GM21360 (cell line): ENCODE measurements at regions not wholly inside any gene's neighbourhood (a gene's known extent, or its start where the extent isn't known, plus 50 kb on each side); places are given as distances from the start of the nearest gene placed in this dataset.

ENCODE experiments used
- ATAC-seq: cut with Tn5 transposase; IDR thresholded peaks from one replicate; pipeline ENCODE4 v1.9.1; 2021; ENCODE audit warnings: mild to moderate bottlenecking, moderate library complexity; ENCODE audit not compliant: unreplicated experiment

DNA sequence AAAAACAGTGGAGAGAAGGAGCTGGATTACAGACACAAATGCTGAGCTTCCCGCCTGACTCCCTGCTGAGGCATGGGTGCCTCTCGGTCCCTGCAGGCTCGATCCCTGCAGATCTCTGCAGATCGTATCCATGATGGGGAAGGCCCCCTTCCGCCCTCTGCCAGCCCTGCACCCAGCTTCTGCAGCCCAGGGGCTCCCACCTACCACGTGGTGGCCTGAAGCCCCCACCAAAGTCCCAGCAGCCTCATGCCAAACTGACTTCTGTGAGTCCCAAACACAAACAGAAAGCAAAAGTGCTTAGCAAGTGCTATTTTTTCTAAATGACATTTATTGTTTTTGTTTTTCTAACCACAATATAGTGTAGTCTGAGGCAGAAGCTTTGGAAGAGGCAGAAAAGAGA is 127.1 kb upstream of the CHST15 start:
- no peak for ATAC-seq

DNA sequence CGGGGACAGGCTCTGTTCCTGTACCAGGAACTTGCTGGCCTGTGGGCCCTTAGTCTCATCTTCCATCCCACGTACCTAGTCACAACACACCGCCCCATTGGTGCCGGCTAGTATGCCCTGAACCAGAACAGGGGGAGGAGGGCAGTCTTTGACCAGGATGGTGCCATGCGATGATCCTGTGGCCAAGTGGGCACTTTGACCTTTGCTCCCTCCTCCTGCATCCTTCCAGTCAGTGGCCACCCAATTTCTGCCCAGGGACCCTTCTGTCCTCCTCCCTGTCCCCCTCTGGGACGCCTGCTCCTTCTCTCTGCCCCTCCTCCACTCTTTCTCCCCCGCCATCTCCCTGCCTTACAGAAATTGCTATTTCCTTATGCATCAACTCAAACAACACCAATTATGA is 126.3 kb upstream of the CHST15 start:
- ATAC-seq, result no peak

DNA sequence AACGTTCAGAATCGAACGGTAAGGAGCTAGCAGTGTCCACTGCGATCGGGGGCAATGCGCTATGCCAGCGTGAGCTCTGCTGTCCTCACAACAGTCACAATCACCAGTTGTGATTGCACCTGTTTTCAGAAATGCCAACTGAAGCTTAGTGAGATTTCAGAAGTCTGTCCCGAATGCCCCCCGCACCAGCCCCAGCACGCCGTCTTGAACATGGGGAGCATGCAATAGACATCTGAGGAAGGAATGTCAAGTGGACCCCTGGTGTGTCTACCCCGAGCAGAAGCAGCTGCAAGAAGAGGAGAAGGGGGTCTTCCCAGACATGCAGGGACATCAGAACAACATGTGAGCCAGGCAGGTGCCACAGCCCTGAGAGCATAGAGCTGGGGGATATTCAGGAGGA is 125.7 kb upstream of the CHST15 start:
- ATAC-seq, result no peak

DNA sequence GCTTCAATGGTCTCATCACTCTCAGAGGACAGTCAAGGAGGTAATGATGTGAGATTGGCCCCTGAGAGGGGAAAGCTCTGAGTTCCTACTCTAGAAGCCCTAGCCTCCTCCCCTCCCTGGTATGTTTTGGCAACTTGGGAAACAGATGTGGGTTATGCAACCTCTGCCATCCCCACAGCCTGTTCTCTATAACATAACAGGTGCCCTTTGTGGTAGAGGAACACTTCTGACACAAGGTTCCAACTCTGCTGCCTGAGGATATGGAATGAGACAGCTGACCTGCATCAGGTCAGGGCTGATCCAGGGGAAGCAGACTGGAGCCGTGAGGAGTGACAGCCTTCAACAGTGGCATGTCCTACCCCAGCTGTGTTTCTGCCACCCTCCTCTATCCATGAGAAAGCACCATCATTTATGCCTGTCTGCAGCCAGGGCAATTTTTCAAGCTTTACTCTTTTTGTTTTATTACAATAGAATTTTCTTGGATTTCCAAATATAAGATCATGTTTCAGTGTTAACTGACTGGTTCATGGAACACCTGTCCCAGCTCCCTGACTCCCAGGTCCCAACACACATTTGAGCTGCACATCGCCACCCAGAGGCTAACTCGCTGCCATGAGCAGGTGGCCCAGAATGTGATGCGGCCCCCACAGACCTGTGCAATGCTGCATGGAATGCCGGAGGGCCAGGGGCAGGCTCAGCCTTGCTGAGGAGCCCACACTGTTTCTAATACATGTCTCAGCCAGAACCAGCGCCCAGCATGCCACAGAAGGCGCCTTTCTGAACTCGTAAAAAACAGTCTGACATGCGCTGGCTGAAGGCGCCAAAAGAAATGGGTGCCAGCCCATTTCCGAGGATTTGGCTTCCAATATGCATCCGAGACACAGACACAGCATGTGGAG is 124.8 kb upstream of the CHST15 start:
- ATAC-seq, result no peak

DNA sequence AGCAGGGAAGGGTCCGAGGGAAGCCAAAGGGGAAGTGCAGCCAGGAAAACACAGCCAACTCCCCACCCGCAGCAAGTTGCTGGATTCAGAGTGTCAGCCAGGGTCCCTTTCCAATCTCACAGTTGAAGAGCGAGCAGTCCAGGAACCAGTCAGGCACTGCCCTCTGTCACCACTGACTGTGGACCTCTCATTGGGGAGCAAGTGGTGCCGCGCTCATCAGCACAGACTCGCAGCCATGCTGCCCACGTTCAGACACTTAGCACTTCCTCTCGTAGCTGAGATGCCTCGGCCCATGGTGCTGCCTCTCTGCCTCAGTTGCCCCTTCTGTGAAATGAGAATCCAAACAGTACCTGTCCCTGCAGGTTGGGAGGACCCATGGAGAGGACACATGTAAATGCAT is 123.6 kb upstream of the CHST15 start:
- no peak for ATAC-seq

DNA sequence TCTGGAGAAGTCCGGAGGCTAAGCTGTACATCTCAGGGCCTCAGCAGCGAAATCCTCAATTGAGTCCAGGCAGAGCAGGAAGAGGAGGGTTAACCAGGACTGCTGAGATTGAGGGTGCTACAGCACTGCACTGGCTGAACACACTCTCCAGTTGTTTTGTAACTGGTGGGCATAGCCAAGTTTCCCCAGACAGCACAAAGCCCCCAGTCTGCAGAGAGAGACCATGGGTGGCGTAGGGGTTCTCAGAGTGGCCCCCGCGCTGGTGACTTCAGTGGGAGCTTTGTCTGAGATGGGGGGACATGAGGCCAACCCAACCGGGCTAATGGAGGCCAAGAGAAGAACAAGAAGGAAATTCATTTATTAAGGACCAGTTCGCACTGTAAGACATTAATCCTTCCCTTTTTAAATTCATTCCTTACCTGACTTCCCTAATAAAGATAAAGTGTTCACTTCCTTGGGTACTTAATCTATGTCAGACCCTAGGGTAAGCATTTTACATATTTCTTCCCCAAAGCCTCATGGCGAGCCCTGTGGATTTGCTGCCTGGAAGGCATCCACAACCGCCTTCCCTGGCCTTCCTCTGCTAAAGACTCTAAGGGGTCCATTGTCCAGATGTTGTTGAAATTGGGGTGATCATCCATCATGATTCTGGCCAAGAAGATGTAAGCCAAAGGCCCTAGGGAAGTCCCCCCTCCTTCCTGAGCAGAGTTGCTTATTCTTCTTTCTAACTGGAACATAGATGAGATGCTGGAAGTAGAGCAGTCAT is 121.4 kb upstream of the CHST15 start:
- no peak for ATAC-seq

DNA sequence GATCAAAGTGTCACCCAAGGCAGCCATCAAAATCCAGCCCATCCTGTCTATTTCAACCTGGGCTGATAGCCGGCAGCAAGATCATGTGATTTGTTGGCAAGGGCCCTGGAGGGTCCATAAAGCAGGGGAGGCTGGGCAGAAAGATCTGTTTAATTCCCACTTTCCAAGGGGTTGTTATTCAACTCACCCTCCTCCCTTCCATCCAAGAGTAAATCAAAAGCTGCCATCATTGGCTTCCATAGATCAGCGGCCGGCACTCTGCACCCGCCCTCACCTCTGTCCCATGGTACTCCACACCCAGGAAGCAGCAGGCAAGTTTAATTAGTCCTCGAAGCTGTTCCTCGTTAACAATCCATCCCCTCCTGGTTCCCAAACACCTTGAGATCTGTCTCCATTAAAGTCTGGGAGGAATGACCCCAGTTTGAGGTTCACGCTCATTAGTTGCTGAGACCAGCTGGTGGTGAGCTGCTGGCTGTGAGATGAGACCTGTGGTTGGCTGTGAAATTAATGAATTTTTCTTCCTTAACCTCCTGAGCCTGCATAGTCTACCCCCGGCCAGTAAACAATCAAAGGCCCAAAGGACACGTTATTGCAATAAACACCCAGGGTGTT is 120.6 kb upstream of the CHST15 start:
- ATAC-seq, result no peak

DNA sequence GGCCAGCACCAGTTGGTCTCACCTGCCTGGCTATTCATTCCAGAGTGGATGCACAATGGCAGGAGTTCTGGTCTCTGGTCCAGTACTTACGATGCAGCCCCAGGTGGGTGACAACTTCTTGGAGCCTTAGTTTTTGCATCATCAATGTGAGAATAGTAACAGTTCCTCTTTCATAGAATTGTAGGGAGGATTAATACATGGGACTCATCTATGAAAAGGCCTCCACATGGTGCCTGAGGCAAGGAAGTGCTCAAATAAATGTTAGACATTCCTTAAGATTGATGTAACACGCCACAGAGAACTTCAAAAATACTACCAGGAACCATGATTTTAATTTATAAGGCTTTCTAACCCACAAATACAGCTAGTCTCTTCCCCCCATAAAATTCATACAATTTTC is 120.1 kb upstream of the CHST15 start:
- ATAC-seq, result no peak

DNA sequence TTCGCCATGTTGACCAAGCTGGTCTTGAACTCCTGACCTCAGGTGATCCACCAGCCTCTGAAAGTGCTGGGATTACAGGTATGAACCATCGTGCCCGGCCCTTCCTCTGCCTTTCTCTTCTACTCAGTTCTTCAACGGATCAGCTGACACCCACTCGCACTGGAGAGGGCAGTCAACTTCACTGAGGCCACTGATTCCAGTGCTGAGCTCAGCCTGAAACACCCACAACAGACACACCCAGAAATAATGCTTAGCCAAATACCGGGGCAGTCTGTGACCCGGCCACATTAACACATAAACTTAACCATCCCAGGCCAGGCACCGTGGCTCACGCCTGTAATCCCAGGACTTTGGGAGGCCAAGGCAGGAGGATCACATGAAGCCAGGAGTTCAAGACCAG is 119.3 kb upstream of the CHST15 start:
- ATAC-seq, result no peak

DNA sequence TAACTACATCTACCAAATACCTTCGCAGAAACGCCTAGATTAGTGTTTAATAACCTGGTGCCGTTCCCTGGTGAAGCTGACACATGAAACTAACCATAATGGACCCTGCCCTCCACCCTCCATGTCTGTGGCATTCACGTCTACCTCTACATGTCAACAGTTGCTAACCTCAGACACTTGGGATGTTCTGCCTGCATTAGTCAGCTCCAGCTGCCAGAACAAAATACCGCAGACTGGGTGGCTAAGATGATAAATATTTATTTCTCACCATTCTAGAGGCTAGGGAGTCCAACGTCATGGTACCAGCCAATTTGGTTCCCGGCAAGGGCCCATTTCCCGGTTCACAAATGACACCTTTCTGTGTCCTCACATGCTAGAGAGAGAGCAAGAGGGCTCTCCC is 118.5 kb upstream of the CHST15 start:
- no peak for ATAC-seq

DNA sequence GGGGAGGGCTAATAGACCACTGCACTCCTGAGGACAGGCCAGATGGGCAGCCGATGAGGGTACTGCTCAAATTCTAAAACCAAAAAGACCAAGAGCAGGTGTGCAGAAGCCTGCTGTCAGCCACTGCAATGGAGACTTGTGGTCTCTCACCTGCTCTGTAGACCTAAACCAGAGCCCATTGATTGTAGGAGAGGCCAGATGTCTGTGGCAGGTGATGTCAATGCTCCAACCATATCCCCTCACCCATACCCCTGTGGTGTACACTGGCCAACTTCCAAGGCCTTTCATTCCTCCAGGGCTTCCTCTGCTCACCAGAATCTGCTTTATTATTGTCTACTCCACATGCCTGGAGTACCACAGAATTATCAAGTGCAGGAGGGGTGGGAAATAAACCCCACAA is 116.9 kb upstream of the CHST15 start:
- no peak for ATAC-seq

DNA sequence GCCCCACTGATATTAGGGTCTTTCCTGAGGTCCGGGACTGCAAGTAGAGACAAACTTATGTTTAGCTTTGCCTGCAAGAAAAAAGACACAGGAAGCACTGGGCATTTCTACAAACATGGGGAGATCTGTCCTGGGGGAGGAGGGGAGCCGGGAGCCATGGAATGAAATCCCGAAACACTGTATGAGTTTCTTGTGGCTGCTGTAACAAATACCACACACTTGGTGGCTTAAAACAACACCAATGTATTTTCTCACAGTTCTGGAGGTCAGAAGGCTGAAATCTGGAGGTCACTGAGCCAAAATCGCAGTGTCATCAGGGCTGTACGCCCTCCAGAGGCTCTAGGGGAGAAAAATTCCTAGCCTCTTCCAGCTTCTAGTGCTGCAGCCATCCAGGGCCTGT is 114.0 kb upstream of the CHST15 start:
- no peak for ATAC-seq

DNA sequence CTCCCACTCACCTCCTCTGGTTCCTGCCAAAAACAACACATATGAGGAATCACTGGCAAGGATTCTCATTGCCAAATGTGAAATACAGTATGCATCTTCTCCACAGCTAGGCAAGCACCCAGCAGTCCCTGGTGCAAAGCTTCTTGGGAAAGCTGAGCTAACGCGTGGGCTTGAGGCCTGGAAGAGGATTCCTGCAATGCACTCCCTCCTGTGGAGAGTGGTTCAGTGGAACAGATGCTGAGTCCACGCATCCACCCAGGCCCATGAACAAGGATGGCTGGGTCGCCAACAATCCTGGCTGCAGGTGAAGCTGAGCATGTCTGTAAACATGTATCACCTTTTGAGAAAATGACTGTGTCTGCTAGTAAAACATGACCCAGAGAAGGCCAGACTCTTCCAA is 113.2 kb upstream of the CHST15 start:
- no peak for ATAC-seq

DNA sequence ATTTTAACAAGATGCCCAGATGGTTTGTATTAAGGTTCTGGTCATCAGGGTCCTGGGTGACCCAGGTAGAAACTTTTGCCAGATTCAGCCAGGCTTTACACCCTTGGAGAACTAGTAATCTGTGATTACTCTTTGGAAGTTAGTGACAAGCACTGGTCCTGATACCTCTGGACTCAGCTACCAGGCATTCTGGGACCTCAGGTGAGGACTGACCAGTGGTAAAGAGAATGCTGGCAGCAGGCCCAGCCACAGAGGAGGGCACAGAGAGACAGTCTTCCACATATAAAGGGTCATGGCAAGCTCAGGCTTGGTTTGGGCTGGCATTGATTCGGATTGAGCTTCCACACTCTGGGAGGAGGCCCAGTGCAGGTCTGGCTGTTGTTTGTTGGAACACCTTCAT is 112.0 kb upstream of the CHST15 start:
- ATAC-seq, result no peak

DNA sequence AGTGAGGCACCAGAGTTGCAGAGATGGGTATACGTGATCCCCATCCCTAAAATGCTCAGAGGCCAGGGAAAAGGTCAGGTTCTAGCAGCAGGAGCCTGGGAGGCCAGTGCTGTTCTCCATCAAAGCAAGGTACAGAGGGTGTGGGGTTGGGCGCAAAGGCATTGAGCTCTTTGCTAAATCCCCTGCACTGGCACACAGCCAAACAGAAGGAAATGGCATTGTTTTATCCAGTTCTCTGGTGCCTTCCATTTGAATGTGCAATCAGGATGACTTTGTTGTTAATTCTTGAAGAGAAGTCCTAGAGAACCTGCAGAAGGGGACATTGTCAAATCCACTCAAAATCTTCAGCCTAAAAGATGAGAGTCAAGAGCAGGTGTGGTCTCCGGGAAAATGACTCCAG is 111.3 kb upstream of the CHST15 start:
- ATAC-seq, result no peak

DNA sequence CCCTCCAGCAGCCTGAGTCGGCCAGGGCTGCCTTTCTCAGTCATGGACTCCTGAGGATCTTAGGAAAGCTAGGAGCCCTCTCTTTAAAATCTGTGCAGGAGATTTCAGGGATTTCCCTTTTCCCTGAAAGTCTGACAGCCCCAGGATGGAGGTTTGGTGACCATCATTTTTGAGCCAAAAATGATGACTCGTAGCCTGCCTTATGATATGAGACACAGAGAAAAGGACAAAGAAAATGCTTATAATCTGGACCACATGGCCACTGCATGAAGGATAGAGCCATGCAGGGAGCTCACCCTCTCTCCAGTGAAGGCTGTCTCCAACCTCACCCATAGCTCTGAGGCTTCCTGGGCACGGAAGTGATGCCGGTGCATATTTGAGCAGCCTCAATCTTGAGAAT is 106.6 kb upstream of the CHST15 start:
- ATAC-seq, result no peak

DNA sequence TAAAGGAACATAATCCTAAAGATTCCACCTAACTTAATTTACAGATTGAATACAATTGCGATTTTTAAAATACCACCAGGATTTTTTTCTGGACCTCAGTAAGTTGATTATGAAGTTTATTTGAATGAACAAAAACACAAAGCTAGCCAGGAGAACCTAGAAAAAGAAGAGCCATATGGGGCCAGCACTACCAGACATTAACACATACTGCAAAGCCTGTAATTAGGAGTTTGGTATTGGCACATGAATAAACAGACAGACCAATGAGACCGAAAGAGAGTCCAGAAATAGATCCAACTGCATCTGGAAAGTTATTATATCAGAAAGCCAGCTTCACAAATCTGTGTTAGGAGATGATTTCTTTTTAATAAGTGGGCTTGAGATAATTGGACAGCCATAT is 105.5 kb upstream of the CHST15 start:
- no peak for ATAC-seq

DNA sequence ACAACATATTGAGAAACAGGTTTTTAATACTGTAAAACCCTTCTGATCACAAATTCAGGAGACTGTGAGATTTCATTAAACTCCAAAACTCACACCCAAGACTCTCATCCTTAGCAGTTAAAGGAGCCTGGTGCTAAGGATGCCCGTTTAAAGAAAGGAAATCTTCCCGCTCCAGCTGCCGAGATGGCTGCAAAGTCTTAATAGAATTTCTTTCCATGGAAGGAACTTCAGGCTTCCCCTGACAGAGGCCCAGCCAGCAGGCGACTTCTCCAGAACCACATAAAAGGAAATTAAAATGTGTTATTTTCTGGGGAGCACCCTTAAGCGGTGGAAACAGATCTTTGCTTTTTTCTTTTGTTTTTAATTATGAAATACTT is 104.7 kb upstream of the CHST15 start:
- ATAC-seq, result no peak

DNA sequence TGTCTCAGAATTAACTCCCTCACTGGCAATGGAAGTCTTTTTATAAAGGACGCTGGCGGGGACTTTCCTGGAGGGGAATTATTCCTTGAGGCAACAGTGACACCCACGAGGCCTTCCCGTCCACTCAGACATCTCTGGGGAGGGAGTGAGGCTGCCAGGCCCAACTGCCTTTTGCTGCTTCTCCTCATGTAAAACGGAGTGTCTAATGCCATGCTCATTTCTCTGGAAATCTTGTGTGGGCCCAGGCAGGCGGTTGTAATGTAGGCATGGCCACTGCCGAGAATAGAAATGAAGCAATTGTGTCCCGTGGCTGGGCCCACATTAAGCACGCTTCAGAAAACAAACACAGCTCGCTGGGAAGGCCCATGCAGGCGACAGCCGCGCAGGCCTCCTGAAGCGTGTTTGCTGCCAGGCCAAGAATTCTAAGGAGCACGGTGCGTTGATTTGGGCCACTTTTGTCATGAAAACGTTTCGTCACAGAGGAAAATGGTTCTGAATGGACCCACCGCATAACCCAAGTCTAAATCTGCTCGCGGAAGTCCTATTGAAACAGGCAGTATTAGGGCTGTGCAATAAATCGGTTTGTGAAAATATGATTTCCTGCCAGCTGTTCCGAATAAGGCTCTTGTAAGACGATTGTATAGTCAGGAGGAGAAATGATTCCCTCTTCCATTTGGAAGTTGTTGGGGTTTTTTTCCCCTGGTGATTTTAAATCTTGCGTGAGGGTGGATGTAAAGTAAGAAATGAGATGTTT is 104.2 kb upstream of the CHST15 start:
- no peak for ATAC-seq

DNA sequence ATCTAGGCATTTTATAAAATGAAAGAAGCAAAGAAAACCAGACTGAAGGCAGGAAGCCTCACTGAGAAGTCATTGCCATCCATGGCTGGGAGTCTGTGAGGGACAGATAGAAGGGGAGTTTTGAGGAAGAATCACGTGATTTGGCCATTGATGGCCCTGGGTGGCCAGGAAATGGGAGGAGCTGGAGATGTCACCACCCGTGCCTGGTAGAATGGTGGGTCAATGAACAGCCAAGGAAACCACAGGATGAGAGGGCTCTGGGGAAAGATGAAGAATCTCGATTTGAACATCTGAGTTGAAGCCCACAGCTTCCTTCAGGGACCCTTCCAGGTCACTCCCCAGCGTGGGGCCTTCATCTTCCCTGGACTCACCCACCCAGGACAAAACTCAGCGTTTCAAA is 103.3 kb upstream of the CHST15 start:
- no peak for ATAC-seq

DNA sequence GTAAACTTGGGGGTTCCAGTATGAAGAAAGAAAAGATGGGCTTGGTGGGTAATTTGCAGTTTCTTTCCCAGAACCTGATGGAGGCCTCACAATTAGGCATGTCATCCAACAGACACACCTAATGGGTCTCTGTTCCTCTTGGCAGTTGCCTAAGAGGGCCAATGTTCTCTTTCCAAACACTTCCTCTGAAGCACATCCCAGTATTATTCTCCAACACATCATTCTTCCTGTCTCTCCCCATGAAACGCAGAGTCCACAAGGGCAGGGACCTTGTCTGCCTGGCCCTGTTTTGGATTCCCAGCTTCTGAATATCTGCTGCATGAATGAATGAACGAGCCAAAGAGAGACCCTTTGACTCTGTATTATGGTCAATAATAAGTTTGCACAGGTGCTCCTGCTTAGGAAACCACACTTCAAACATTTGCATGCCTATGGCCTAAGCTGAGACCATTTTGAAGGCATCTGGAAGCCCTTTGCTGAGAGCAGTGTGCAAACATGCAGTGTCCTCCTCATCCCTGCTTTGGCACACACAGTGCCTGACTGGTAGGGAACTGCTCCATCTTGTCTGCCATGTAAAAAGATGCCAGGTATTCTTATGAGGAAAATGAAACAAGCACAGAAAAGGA is 100.9 kb upstream of the CHST15 start:
- no peak for ATAC-seq
